ENCODE measurements at regions not wholly inside any gene's neighbourhood (a gene's known extent, or its start where the extent isn't known, plus 50 kb on each side); places are given as distances from the start of the nearest gene placed in this dataset.
"Not testable (repeated sequence)": the region's sequence is repeated elsewhere in the genome, so short reads cannot be mapped to it uniquely, and the experiment has no call there.

- H3K4me3 ChIP-seq (ENCODE audit: low read depth, low read length) = no peak overlapping the region
- no peak for TF ChIP-seq CTCF (IDR thresholded peaks at IDR 0.05; ENCODE audit: borderline replicate concordance, insufficient read depth, low read depth, low read length)
Measured at GRCh38 chr3:159380891-159381290, 579.0 kb downstream of the MFSD1 start.

GRCh38 chr3:159390656-159391212, 588.9 kb downstream of the MFSD1 start:
- H3K4me3 ChIP-seq (ENCODE audit: low read depth, low read length) = no peak overlapping the region
- no peak for TF ChIP-seq CTCF (IDR thresholded peaks at IDR 0.05; ENCODE audit: borderline replicate concordance, insufficient read depth, low read depth, low read length)

- not testable (repeated sequence) for H3K4me3 ChIP-seq (ENCODE audit: low read depth, low read length)
Measured at GRCh38 chr3:159397683-159398082, 591.0 kb upstream of the IL12A start.

- no peak for TF ChIP-seq CTCF (IDR thresholded peaks at IDR 0.05; ENCODE audit: borderline replicate concordance, insufficient read depth, low read depth, low read length)
- H3K4me3 ChIP-seq (ENCODE audit: low read depth, low read length) = no peak overlapping the region
Measured at GRCh38 chr3:159401069-159401468, 587.6 kb upstream of the IL12A start.

GRCh38 chr3:159409711-159410110, 578.9 kb upstream of the IL12A start:
- not testable (repeated sequence) for H3K4me3 ChIP-seq (ENCODE audit: low read depth, low read length)

GRCh38 chr3:159413319-159413718, 575.3 kb upstream of the IL12A start:
- TF ChIP-seq CTCF (IDR thresholded peaks at IDR 0.05; ENCODE audit: borderline replicate concordance, insufficient read depth, low read depth, low read length) = no peak
- no peak overlapping the region for H3K4me3 ChIP-seq (ENCODE audit: low read depth, low read length)

- TF ChIP-seq CTCF (IDR thresholded peaks at IDR 0.05; ENCODE audit: borderline replicate concordance, insufficient read depth, low read depth, low read length) = no peak
- H3K4me3 ChIP-seq (ENCODE audit: low read depth, low read length) = no peak overlapping the region
Measured at GRCh38 chr3:159416856-159417255, 571.8 kb upstream of the IL12A start.

- no peak overlapping the region for H3K4me3 ChIP-seq (ENCODE audit: low read depth, low read length)
- no peak for TF ChIP-seq CTCF (IDR thresholded peaks at IDR 0.05; ENCODE audit: borderline replicate concordance, insufficient read depth, low read depth, low read length)
Measured at GRCh38 chr3:159417761-159418160, 570.9 kb upstream of the IL12A start.
